Activated CD4-positive, alpha-beta memory T cell treated with anti-CD3 and anti-CD28 coated beads, Interleukin-2, amount 10 ng/mL, durations not matched to agents 7 days and 5 days (primary cell): ENCODE measurements at regions not wholly inside any gene's neighbourhood (a gene's known extent, or its start where the extent isn't known, plus 50 kb on each side); places are given as distances from the start of the nearest gene placed in this dataset.

ENCODE experiments used
- CTCF ChIA-PET: fragments of 350-600 bp; sonication (Branson Sonifier 250); formaldehyde crosslinking; loops from one replicate; lab custom pipeline; 2021; ENCODE audit warnings: antibody characterized with exemption, inconsistent platforms; lab: Charles Lee
- POLR2A ChIA-PET: fragments of 350-600 bp; sonication (Branson Sonifier 250); formaldehyde crosslinking; loops from one replicate; lab custom pipeline; 2021; ENCODE audit warnings: antibody characterized with exemption; lab: Charles Lee
- DNase-seq: peaks from one replicate; pipeline ENCODE4 v3.0.0-alpha.2; 2020
- H3K27ac Mint-ChIP-seq: one replicate; pipeline ENCODE4 v1.8.0; 2021; ENCODE audit warnings: mild to moderate bottlenecking, mixed read lengths
- H3K27me3 Mint-ChIP-seq: one replicate; pipeline ENCODE4 v1.8.0; 2021; ENCODE audit warnings: mixed read lengths
- H3K36me3 Mint-ChIP-seq: one replicate; pipeline ENCODE4 v1.8.0; 2021; ENCODE audit warnings: low read depth, mixed read lengths
- H3K4me1 Mint-ChIP-seq: one replicate; pipeline ENCODE4 v1.8.0; 2021; ENCODE audit warnings: mixed read lengths
- H3K4me3 Mint-ChIP-seq: one replicate; pipeline ENCODE4 v1.8.0; 2021; ENCODE audit warnings: mild to moderate bottlenecking, mixed read lengths
- H3K9me3 Mint-ChIP-seq: one replicate; pipeline ENCODE4 v1.8.0; 2021; ENCODE audit warnings: mixed read lengths

DNA sequence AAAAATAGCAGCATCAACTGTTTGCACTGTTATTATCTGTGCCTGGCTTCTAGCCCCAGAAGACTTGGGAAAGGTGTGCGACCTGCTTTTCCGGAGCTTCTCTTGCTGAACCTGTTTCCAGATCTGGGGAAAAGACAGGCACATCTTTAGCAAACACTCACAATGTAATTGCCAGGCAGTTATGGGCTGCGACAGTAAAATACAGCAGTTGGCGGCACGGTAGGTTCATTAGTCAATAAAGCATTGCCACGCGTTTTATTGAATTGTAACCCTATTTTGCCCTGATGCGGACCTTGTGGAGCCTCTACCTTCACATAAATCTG, 223.7 kb upstream of the TSHZ3 start:
- ChIA-PET POLR2A (no interaction called here), CTCF (no interaction called here)
- H3K27ac Mint-ChIP-seq: no peak overlapping the region
- no peaks in the 10 kb centered on the region for H3K4me1 Mint-ChIP-seq
- H3K9me3 Mint-ChIP-seq: no peaks in the 10 kb centered on the region
- DNase-seq: no peak
- no peak overlapping the region for H3K4me3 Mint-ChIP-seq
- H3K36me3 Mint-ChIP-seq: no peaks in the 10 kb centered on the region
- H3K27me3 Mint-ChIP-seq: no peaks in the 10 kb centered on the region

DNA sequence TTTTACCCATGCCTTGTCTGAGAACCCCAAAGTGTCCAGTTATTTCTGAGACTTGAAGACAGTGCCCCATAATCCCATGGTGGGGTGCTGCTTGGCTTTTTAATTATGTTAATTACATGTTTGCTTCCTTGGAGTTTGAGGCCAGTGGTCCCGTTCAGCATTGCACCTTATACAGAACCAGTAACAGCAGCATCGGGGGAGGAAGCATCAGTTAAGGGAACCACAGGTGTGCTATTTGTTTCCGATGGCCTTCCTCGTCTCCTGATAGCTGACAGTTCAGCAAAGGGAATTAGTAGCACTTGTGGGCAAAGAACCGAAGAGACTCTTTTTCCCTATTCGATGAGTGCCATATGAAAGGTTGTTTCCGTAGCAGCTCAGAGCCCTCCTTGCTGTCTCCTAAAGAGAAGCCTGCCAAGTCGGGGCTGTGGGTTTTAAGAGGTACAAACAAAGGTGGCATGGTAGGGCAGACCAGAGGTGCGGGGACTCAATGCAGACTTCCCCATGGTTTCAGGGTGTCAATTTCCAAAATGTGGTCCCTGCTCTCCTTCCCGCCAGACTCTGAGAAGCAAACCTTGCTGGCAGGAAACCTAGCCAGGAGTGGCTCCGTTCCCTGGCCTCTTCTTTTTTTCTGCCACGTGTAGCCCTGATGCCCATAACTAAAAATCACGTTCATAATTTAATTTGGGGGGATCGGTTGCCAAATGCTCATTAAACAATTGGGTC, 225.2 kb upstream of the TSHZ3 start:
- Mint-ChIP-seq H3K27me3 (no peaks in the 10 kb centered on the region), H3K36me3 (no peaks in the 10 kb centered on the region), H3K9me3 (no peaks in the 10 kb centered on the region), H3K27ac (no peak overlapping the region), H3K4me1 (no peaks in the 10 kb centered on the region), H3K4me3 (no peak overlapping the region)
- CTCF ChIA-PET: no interaction called here
- POLR2A ChIA-PET: no interaction called here
- no peak for DNase-seq

DNA sequence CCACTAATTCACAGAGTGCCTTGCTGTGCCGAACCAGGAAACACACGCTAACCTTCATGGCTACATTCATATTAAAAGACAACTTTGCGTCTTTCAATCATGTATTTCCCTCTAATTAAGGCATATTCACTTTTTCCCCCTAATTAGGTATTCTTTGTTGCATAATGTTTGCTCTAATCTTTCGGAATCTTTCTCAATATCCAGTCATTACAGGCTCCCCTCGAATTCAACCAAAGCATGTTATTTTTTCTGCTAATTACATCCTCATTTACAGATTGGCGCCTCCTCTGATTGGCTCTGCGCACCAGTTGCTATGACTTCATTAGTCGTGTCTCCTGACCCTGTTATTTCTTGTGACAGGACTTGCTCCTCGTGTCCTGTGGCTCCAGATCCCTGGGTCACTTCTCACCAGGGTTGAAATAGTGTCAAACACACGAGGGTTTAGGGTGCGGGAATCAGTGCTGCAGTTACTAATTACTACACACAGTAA, 226.7 kb upstream of the TSHZ3 start:
- Mint-ChIP-seq H3K4me3 (no peak overlapping the region), H3K27ac (no peak overlapping the region), H3K36me3 (no peaks in the 10 kb centered on the region), H3K9me3 (no peaks in the 10 kb centered on the region), H3K4me1 (no peaks in the 10 kb centered on the region), H3K27me3 (no peaks in the 10 kb centered on the region)
- no peak for DNase-seq
- ChIA-PET POLR2A (no interaction called here), CTCF (no interaction called here)

DNA sequence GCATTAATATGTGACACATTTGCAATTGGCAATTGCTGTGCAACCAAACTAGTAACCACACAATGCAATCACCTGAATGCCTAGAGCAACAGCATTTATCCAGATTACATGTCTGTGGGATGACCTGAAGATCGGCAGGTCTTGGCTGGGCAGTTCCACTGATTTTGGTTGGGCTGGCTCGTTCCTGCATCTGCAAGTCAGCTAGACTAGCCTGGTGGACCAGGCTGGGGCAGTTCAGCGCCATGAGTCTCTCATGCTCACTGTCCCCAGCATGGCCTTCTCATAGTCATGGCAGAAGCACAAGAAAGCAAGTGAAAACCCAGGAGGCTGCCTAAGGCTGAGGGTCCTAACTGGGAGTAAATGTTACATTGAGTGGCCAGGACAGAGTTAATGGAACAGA, 229.1 kb upstream of the TSHZ3 start:
- Mint-ChIP-seq H3K4me3 (no peak overlapping the region), H3K9me3 (no peaks in the 10 kb centered on the region), H3K27ac (no peak overlapping the region), H3K4me1 (no peaks in the 10 kb centered on the region), H3K36me3 (no peaks in the 10 kb centered on the region), H3K27me3 (no peaks in the 10 kb centered on the region)
- ChIA-PET CTCF (no interaction called here), POLR2A (no interaction called here)
- no peak for DNase-seq

DNA sequence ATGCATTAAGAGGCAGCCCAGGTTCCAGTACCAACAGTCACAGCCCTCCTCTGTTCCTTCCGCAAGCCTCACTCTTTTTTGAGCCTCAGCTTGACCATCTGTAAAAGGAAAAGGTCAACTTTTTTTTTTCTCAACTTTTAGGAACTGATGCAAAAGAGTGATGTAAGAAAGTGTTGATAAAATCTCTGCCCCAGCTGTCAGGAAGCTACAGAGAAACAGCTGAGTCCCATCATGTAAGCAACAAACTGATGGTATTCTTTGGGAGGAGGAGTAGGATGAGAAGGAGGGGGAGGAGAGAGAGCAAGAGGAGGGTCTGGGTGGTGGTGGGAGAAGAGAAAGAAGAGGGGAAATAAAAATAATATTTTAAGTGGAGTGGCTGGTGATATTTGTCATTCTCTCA, 233.9 kb upstream of the TSHZ3 start:
- Mint-ChIP-seq H3K36me3 (no peaks in the 10 kb centered on the region), H3K9me3 (no peaks in the 10 kb centered on the region), H3K27me3 (no peaks in the 10 kb centered on the region), H3K4me1 (no peaks in the 10 kb centered on the region), H3K4me3 (no peak overlapping the region), H3K27ac (no peak overlapping the region)
- POLR2A ChIA-PET: no interaction called here
- DNase-seq: no peak
- CTCF ChIA-PET: no interaction called here

DNA sequence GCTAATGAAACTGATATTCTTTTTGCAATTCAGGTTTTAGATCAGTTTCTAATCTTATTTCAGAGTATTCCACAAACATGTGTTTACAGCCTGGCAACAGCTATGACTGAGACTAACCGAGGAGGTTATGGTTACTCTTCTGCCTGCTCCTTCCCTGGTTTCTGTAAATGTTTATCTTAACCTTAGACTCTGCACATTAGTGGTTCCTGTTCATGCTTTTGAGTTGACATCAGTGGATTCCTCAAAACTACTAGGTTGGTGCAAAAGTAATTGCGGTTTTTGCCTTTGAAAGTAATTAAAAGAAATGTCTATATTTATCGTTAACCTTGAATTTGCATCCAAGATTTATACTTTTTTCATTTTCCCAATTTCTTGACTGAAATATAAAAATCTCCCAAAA, 237.0 kb upstream of the TSHZ3 start:
- no peaks in the 10 kb centered on the region for H3K9me3 Mint-ChIP-seq
- no peak for DNase-seq
- no peaks in the 10 kb centered on the region for H3K36me3 Mint-ChIP-seq
- no peaks in the 10 kb centered on the region for H3K27me3 Mint-ChIP-seq
- H3K4me1 Mint-ChIP-seq: no peaks in the 10 kb centered on the region
- CTCF ChIA-PET: no interaction called here
- no peak overlapping the region for H3K4me3 Mint-ChIP-seq
- H3K27ac Mint-ChIP-seq: no peak overlapping the region
- POLR2A ChIA-PET: no interaction called here

DNA sequence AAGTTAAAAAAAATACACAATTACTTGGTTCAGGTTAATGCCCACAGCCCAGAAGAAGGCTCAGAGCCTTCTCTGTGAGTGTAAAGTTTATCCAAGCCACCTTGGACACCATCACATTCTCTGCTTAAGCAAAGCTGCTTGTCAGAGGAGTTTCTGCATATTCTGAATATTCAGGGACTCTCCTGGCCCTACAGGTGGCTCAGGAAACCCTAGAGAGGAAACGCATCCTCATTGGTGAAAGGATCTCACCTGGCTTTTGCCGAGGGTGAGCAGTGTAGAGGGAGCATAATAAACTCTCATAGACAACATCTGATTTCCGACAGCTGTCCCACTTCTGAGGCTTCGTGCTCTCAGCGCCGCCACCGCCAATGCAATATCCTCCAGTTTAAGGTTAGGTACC, 239.9 kb upstream of the TSHZ3 start:
- no peak for DNase-seq
- CTCF ChIA-PET: no interaction called here
- Mint-ChIP-seq H3K4me1 (no peaks in the 10 kb centered on the region), H3K27ac (no peak overlapping the region), H3K9me3 (no peaks in the 10 kb centered on the region), H3K36me3 (no peaks in the 10 kb centered on the region), H3K27me3 (no peaks in the 10 kb centered on the region), H3K4me3 (no peak overlapping the region)
- POLR2A ChIA-PET: no interaction called here

DNA sequence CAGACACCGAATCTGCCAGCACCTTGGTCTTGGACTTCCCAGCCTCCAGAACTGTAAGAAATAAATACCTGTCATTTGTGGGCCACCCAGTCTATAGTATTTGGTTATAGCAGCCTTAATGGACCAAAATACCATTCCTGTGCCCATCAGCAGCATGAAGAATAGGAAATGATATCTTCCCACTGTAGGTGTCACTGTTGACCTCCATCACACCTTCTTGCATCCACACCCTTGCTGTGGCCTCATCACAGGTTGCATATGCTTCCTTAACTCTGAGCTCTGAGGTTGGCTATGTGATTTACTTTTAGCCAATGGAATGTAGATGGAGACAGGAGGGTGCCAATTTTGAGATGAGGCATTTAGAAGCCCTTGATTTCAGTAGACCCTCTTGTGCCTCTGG, 242.0 kb upstream of the TSHZ3 start:
- ChIA-PET POLR2A (interaction anchor here (0.6 kb wide), 1 partner anchor 181 kb away, joined by 3 read pairs; no protein-coding TSS in a partner anchor), CTCF (no interaction called here)
- Mint-ChIP-seq H3K4me3 (no peak overlapping the region), H3K27ac (no peak overlapping the region), H3K9me3 (no peaks in the 10 kb centered on the region), H3K27me3 (no peaks in the 10 kb centered on the region), H3K36me3 (no peaks in the 10 kb centered on the region), H3K4me1 (no peaks in the 10 kb centered on the region)
- DNase-seq: no peak

DNA sequence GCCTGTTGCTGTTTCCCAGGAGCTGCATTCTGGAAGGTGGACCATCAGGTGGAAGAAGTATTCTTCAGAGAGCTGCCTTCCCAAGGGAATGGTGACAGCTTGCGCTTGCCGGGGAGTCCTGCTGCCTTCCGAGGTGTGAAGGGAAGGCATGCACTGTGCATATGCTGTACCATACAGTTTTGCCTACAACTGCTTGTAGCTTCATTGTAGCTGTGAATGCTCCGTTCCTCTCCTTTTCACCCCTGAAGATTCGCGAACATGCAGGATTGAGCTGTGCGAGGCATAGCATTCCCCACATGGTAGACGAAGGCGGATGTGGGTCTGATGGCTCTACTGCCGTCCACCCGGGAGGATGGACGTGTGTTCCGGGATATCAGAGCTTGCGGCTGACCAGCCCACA, 243.2 kb upstream of the TSHZ3 start:
- no peak for DNase-seq
- H3K36me3 Mint-ChIP-seq: no peaks in the 10 kb centered on the region
- H3K27me3 Mint-ChIP-seq: no peaks in the 10 kb centered on the region
- H3K9me3 Mint-ChIP-seq: no peaks in the 10 kb centered on the region
- no peaks in the 10 kb centered on the region for H3K4me1 Mint-ChIP-seq
- ChIA-PET CTCF (no interaction called here), POLR2A (interaction anchor here (0.6 kb wide), 1 partner anchor 41 kb away, joined by 3 read pairs; no protein-coding TSS in a partner anchor)
- H3K27ac Mint-ChIP-seq: no peak overlapping the region
- no peak overlapping the region for H3K4me3 Mint-ChIP-seq

DNA sequence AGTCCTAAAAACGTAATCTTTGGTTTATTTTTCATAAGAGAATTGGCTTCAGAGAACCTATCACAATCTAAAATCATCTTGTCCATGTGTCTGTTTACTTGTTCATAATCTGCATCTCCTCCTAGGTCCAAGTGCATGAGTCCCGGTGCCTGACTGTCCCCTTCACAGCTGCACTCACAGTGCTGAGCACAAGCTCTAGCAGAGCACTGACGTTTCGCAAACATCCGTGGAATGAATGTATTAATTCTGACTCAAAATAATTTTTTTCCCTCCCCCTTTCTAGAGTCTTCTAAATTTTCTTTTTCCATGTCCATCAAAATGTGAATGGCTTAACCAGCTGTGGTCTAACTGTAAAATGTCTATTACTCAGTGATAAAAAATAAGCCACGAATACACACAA, 245.5 kb upstream of the TSHZ3 start:
- Mint-ChIP-seq H3K27me3 (no peaks in the 10 kb centered on the region), H3K27ac (no peak overlapping the region)
- CTCF ChIA-PET: no interaction called here

DNA sequence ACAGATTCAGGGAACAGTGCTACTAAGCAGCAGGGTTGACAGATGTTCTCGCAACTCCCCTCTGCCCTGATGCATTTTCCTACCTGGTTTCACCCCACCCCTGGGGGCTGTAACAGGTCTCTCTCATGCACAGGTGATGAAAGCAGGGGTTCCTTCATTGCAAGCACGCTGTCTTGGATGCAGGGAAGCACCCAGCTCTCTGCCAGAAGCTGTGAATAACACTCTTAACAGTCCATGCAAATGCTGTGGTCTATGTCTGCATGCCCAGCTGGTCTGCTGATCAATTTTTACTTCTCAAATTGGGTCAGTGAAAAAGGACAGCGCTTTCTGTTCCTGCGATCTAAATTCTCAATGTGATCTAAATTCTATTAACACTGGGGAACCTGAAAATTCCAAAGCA, 246.3 kb upstream of the TSHZ3 start:
- no peaks in the 10 kb centered on the region for H3K9me3 Mint-ChIP-seq
- no peak overlapping the region for H3K4me3 Mint-ChIP-seq
- H3K27me3 Mint-ChIP-seq: no peaks in the 10 kb centered on the region
- ChIA-PET POLR2A (no interaction called here), CTCF (no interaction called here)
- no peaks in the 10 kb centered on the region for H3K36me3 Mint-ChIP-seq
- H3K4me1 Mint-ChIP-seq: no peaks in the 10 kb centered on the region
- no peak for DNase-seq
- H3K27ac Mint-ChIP-seq: no peak overlapping the region

More for the DNA sequence above, 245.5 kb upstream of the TSHZ3 start:
- no peak for DNase-seq
- H3K4me3 Mint-ChIP-seq: no peak overlapping the region
- H3K9me3 Mint-ChIP-seq: no peaks in the 10 kb centered on the region
- H3K36me3 Mint-ChIP-seq: no peaks in the 10 kb centered on the region
- POLR2A ChIA-PET: no interaction called here
- no peaks in the 10 kb centered on the region for H3K4me1 Mint-ChIP-seq

DNA sequence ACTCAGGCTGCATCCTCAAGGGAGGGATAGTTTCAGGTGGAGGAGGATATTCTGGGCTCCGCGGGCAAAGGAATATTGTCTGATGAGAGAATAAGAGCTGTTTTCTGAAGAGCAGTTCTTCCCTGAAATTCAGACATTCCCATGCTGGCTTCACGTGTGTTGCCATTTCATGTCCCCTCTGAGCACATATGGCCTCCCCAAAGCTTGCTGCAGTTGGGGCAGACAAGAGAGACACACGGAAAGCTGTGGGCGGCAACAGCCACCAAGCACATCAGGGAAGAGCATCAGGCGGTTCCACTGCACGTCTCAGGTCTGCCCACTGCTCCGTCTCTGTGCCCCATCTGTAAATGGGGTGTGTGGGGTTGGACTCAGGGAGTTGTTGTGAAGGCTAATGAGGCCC, 247.5 kb upstream of the TSHZ3 start:
- Mint-ChIP-seq H3K9me3 (no peaks in the 10 kb centered on the region), H3K27me3 (no peaks in the 10 kb centered on the region), H3K27ac (no peak overlapping the region), H3K4me3 (no peak overlapping the region), H3K36me3 (no peaks in the 10 kb centered on the region), H3K4me1 (no peaks in the 10 kb centered on the region)
- CTCF ChIA-PET: no interaction called here
- POLR2A ChIA-PET: no interaction called here
- no peak for DNase-seq

DNA sequence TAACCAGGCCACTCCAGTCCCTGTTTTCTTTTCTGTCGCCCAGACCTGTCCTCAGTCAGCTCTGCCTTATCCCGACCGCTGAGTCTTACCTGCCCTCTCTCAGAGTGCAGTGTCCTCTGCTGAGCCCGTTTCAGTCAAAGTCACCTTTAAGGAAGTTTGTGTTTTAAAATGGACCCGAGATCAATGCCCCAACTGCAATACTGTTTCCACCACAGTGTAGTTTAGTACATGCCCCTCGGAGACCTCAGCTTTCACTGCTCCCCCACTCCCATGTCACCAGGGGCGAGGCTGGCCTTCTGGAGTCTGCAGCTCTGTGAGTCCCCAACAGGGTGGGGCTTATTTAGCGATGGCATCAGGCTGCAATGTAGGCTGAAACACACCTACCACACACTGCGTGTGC, 248.4 kb upstream of the TSHZ3 start:
- ChIA-PET CTCF (no interaction called here), POLR2A (no interaction called here)
- Mint-ChIP-seq H3K4me3 (no peak overlapping the region), H3K4me1 (no peaks in the 10 kb centered on the region), H3K27me3 (no peaks in the 10 kb centered on the region), H3K36me3 (no peaks in the 10 kb centered on the region), H3K9me3 (no peaks in the 10 kb centered on the region), H3K27ac (no peak overlapping the region)
- no peak for DNase-seq

DNA sequence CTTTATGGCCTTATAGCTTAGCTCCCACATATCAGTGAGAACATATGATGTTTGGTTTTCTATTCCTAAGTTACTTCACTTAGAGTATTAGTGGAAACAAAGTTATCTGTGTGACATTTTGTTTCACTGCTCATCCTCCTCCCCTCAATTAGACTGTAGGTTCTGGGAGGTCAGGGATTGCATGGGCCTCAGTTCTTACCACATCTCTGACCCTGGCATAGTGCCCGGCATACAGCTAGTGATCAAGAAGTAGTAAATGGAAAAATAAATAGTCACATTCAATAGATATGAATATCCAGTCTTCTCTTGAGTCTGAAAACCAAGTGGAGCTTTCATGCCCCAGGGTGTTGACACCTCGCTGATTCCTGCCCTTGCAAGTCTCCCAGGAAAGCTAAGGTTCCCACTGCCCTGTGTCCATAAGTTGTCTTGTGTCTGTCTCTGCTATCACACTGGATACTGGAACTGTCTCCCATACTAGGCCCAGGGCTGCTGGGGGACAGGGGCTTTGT, 249.5 kb upstream of the TSHZ3 start:
- ChIA-PET POLR2A (no interaction called here), CTCF (no interaction called here)
- Mint-ChIP-seq H3K4me1 (no peaks in the 10 kb centered on the region), H3K36me3 (no peaks in the 10 kb centered on the region), H3K4me3 (no peak overlapping the region), H3K9me3 (no peaks in the 10 kb centered on the region), H3K27me3 (no peaks in the 10 kb centered on the region), H3K27ac (no peak overlapping the region)
- DNase-seq: no peak
